ENCODE measurements at regions not wholly inside any gene's neighbourhood (a gene's known extent, or its start where the extent isn't known, plus 50 kb on each side); places are given as distances from the start of the nearest gene placed in this dataset.

GRCh38 chr2:56613920-56614319 is 430.1 kb downstream of the CCDC85A start (continued):
- TF ChIP-seq CHD7 (IDR thresholded peaks at IDR 0.05; ENCODE audit: insufficient replicate concordance, low read length) (no peak), CTCF (IDR thresholded peaks at IDR 0.05; ENCODE audit: control extremely low read depth in 1 of 3, insufficient read depth in 1 of 3, low read depth in 1 of 3, low read length in 3 of 3) (no peak)

All from H1 (cell line).